Stimulated activated CD8-positive, alpha-beta memory T cell treated with anti-CD3 and anti-CD28 coated beads, Interleukin-4, amount 100 ng/mL, for 24 hours (primary cell): ENCODE measurements at regions not wholly inside any gene's neighbourhood (a gene's known extent, or its start where the extent isn't known, plus 50 kb on each side); places are given as distances from the start of the nearest gene placed in this dataset.
"Not testable (repeated sequence)": the region's sequence is repeated elsewhere in the genome, so short reads cannot be mapped to it uniquely, and the experiment has no call there.

Source experiments
- DNase-seq: peaks from one replicate; pipeline ENCODE4 v3.0.0-alpha.2; 2020; ENCODE audit warnings: low read depth

- DNase-seq = no peak
Observed at GRCh38 chr11:127825183-127825582, 762.2 kb downstream of the ETS1 start.

GRCh38 chr11:127818625-127819024 lies 768.7 kb downstream of the ETS1 start:
- DNase-seq = no peak

DNA sequence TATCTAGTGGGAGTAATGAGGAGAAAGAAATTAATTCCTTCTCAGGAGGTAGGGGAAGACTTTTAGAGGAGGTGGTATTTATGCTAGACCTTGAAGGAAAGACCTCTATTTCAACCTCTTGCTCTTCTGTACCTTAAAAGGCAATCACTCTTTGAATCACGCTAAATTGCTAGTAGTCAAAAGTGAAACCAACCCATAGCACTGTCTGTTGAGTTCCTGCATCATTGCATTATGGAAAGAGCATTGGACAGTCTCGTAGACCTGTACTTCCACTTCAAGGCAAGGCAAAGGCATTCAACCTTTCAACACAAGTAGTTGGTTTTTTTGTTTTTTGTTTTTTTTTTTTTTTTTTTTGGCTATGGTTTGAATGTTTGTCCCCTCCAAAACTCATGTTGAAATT lies 770.4 kb downstream of the ETS1 start:
- no peak for DNase-seq

DNA sequence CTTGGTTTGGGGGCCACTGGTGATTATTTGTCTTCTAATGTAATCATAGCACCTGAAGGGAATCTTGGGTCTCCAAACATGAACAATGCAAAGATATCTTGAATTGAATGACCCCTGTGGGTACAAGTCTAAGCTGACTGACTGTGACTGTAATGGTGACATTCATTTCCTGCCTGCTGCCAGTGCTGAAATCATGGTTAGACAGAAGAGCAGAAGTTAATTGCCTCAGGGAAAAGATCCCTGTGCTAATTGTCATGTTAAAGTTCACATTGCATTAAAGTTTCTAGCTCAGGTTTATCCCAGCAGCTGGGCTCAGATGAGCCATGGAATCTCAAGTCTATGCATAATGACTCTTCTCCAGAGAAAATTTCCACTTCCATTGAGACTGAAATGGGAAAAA lies 772.0 kb downstream of the ETS1 start:
- DNase-seq = no peak

GRCh38 chr11:127806501-127806900 lies 780.9 kb downstream of the ETS1 start:
- no peak for DNase-seq

GRCh38 chr11:127805771-127806170 lies 781.6 kb downstream of the ETS1 start:
- DNase-seq = no peak

DNA sequence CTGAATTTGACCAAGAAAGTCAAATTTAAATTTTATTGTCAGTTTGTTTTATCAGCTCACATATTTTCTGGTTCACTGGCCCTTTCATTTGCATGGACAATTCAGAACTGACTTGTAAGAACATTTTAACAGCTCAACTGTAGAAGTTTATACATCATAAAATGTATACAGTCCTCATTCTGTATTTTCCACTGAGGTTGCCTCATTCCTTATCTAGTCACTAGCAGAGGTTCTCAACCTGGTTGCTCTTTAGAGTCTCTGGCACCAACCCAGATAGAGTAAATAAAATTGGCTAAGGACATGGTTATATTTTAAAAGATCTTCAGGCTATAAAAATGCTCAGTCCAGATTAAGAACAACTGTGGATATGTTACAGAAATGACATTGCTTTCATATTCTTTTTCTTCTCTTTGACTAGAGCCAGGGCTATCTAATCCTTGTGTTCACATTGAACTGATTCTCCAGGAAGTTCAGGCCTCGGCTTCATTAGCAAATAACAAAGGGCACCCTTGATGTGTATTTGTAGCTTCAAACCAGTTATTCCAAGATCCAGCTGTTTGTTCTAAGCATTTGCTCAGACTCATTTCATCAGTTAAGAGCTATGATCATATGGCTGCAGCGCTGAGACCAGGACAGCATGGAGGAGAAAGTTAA lies 782.5 kb downstream of the ETS1 start:
- no peak for DNase-seq

DNA sequence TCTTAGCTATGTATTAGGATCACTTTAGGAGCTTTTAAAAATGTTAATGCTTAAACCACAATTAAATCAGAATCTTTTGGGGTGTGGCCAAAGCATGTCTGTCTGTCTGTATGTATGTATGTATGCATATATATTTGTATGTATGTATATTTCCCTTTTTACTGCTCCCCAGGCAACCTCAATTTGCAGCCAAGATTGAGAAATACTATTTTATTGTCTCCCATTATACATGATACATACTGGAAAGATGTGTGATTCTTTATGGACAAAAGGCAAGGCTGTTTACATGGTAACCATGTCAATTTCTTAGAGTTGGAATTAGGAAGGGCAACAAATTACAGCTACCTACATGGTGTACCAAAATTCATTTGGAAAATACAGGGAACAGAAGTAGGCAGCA lies 783.6 kb downstream of the ETS1 start:
- no peak for DNase-seq

DNA sequence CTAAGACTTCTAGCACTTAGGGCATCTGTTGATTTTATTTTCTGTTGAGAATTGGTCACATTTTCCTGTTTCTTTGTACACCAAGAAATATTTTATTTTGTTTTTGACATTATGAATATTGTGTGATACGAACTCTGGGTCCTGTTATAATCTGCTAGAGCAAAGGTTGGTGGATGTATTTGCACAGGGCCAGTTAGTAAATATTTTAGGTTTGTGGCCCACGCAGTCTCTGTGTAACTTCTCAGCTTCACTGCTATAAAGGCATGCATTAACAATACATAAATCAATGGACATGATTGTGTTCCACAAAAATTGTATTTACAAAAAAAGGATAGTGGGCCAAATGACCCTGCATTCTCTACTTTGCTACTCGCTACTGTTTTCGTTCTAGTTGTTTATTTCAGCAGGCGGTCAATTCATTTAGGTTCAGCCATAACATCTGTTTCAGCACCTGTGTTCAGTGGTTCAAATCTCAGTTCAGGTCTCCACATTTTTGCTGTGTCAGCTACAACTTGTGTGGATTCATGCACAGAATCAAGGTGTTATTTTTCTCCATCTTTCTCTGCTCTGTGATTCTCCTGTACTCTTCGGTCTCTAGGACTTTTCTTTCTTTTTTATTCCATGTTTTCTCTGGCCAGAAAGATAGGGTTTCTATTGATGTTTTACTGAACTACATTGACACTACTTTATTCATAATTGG lies 786.2 kb downstream of the ETS1 start:
- no peak for DNase-seq

GRCh38 chr11:127795326-127795725 lies 792.0 kb downstream of the ETS1 start:
- no peak for DNase-seq

DNA sequence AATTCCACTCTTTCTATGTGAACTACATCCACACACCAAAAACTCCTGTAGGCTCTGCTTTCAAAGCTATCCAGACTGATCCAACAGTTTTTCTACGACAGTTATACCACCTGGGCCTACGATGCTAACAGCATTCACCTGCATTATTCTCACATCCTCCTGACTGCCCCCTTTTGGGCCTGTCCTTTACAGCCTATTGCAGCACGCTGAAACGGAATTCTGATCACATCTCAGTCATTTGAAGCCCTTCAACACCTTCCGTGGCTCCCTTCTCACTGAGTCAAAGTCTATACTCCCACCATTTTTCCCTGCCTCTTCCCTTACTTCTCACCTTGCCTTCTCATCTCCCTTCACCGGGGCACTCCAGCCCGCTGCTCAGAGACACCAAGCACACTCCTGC lies 791.3 kb upstream of the KIRREL3 start:
- DNase-seq = no peak

DNA sequence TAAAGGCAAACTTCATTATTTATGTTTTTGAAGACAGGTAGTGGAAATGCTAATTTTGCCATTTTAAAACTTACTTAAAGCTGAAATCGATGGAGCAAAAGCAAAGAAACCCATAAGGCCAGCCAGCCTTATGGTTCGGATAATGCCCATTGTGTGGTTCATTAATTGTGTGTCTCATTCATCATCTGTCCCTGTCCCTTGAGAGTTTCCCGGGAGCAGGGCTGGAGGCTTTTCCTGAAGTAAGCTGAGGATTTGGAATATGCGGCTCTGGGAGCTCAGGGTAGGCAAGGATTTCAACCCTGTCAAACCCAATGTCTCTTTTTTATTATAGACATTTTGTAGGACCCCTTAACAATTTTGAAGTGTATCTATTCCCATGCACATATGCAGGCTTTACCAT lies 790.0 kb upstream of the KIRREL3 start:
- DNase-seq = no peak

DNA sequence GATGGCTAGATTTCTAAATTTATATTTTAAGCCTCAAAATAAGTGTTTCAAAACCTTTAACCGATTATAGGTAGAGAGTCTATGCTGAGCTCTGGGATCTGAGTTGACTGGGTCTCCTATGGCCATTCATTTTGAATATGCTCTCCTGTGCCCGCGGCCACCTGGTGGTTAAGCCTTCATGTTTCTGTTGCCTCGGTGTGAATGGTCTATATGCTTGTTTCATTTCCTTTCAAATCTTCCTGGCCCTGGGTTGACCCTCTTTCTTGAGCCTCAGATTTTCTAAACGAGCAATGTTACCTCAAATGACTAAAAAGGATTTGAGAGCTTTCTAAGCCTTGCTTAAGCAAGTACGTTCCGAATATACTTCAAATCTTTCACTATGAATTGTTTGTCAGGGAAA lies 789.4 kb upstream of the KIRREL3 start:
- no peak for DNase-seq

- not testable (repeated sequence) for DNase-seq
Observed at GRCh38 chr11:127772938-127773337, 772.4 kb upstream of the KIRREL3 start.

DNA sequence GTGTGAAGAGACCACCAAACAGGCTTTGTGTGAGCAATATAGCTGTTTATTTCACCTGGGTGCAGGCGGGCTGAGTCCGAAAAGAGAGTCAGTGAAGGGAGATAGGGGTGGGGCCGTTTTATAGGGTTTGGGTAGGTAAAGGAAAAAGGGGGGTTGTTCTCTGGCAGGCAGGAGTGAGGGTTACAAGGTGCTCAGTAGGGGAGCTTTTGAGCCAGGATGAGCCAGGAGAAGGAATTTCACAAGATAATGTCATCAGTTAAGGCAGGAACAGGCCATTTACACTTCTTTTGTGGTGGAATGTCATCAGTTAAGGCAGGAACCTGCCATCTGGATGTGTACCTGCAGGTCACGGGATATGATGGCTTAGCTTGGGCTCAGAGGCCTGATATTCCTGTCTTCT lies 768.4 kb upstream of the KIRREL3 start:
- DNase-seq = not testable (repeated sequence)

- DNase-seq = no peak
Observed at GRCh38 chr11:127766734-127767133, 766.2 kb upstream of the KIRREL3 start.

DNA sequence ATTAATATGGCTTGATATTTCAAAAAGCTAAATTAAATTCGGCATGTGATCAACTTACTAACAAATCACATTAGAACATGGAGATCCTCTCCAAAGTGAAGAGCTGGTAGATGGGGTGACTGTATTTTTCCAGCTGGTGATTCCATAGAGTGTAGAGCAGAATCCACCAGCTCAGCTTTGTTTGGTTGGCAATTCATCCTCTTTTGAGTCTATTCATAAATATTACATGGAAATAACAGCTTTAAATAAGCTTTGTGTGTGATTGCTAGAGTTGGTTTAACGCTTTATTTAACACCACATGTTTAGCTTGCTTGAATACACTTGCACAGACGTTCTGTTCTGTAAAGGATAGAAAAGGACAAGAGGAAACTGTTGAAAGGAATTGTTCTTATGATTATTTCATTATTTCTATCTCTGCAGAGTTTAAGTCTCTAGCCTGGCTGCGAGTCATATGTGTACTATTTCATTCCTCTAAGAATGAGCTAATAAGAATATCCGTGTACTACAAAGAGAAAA lies 738.3 kb upstream of the KIRREL3 start:
- DNase-seq = no peak

GRCh38 chr11:127737499-127737898 lies 736.9 kb upstream of the KIRREL3 start:
- no peak for DNase-seq

GRCh38 chr11:127733552-127733951 lies 733.0 kb upstream of the KIRREL3 start:
- DNase-seq = no peak

DNA sequence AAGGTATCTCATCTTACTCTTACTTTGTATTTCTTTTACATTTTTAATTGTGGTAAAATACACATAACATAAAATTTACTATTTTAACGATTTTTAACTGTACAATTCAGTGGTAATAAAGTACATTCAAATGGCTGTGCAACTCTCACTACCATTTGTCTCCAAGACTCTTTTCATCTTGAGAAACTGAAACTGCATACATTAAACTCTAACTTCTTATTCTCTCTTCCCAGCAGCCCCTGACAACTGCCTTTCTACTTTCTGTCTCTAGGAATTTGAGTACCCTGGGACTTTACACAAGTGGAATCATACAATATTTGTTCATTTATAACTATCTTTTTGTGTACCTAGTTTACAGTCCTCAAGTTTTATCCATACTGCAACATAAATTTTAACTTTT lies 725.8 kb upstream of the KIRREL3 start:
- no peak for DNase-seq

- no peak for DNase-seq
Observed at GRCh38 chr11:127723714-127724113, 723.1 kb upstream of the KIRREL3 start.

- no peak for DNase-seq
Observed at GRCh38 chr11:127713226-127713625, 712.7 kb upstream of the KIRREL3 start.

GRCh38 chr11:127711748-127712147 lies 711.2 kb upstream of the KIRREL3 start:
- no peak for DNase-seq

GRCh38 chr11:127710831-127711230 lies 710.3 kb upstream of the KIRREL3 start:
- DNase-seq = no peak
